Globus pallidus (tissue), 1 donor: ENCODE measurements at regions not wholly inside any gene's neighbourhood (a gene's known extent, or its start where the extent isn't known, plus 50 kb on each side); places are given as distances from the start of the nearest gene placed in this dataset.
"Not testable (repeated sequence)": the region's sequence is repeated elsewhere in the genome, so short reads cannot be mapped to it uniquely, and the experiment has no call there.

Experiments
- DNase-seq: peaks from one replicate; pipeline ENCODE4 v3.0.0-alpha.2; 2015; ENCODE audit warnings: low spot score

DNA sequence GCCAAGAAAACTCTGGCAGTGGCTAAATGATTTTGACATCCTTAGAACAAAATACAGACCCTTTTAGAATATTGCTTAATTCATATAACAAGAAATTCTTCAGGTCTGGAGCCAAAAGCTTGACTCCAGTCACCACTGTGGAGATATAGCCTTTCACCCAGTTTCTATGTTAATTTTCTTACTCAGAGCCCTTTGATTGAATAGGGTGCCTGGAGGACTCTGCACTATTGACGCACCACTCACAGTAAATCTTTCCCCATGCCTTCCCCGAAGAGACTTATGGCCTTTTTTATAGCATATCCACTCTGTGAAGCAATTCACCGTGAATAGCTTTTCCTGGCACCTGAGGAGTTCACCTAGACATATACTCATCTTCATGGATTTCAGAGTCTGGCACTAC, 613.8 kb downstream of the ZWINT start:
- no peak for DNase-seq

DNA sequence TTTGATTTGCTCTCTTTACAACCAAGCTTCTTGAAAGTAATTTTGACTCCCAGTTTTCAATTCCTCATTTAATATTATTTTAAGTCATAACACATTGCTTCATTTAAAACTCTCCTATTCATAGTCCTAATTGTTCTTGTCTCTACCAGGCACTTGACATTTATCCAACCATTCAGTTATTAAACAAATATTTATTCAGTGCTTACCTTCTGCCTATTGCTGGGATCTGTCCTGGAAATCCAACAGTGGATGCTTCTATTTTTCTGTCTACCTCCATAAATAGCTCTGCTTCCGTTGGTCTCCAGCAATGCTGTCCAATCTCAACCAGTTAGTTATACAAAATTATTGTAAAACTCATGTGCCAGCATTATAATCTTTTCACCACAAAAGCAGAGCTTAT, 615.1 kb downstream of the ZWINT start:
- DNase-seq = no peak

DNA sequence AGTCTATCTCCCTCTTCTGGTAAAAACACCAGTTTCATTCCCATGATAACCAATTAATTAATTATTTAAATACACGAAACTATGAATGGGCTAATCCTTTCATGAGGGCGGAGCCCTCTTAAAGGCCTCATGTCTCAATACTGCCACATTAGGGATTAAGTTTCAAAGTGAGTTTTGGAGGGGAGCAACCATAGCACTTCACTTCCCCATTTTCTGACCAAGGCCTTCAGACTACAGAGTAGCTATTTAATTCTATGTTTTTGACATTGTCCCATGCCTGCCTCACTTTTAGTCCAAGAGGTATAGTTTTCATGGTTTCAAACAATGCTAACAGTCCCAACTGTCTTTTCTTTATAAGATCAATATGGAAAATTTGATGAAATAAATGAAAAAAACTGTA, 618.6 kb downstream of the ZWINT start:
- no peak for DNase-seq

DNA sequence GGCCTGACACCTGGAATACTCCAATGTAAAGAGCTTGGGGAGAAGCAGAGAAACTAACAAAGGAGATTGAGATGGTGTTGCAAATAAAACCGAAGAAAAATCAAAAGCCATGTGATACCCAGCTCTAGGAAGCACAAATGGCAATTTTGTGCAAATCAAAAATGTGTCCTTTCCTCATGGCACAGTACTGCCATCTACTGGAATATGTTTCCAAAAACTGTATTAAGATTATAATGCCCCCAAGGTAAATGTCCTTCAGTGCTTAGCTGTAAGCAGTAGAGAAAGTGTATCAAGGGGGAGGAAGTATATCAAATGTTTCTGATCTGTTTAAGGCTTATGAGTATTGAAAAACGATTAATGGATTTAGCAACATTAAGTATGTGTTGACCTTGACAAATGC, 620.3 kb downstream of the ZWINT start:
- DNase-seq = peak; percentile 1

DNA sequence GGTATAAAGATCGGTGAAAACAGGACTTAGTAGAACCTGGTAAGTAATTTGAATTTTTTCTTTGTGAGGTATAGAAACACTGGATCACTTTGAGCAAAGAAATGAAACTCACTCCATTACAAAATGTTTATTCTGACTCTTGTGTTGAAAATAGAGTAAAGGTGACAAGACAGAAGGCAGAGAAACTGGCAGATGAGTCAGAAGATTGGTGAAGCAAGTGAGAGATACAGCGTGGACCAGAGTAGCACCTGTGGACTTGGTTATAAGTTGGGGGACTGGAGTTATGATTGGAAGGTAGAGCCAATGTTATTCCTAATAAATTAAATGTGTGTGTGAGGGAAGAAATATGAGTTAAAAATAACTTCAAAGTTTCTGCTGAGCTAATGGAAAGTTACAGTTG, 620.9 kb downstream of the ZWINT start:
- DNase-seq = no peak

DNA sequence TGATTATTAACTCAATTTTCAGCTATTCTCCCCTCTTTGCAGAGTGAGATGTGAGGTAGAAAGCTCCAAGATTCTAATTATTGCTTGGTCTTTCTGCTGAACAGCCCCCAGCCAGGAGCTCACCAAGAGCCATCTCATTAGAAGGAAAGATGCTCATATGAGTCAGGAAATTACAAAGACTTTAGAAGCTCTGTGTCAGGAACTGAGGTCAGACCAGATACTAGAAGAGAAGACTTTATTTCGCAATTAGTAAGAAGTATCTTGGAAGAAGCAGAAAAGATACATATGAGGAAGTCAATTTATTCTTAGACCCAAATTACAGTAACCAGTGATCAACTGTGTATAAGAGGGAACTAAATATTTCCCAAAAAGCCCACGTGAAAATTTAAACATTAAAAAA, 626.9 kb downstream of the ZWINT start:
- no peak for DNase-seq

DNA sequence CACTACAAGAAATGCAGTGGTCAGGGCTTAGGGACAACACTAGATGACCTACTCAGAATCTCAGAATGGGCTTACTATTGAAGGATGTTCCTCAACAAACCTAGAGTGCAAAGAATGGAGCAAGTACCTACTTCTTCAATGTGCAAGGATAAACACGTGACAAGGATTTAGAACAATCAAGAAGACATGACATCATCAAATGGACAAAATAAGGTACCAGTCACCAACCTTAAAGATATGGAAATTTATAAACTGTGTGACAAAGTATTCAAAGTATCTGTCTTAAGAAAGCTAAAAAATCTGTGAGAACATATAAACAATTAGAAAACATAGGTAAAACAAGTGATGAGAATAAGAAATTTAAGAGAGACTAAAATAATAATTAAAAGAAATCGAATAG, 656.1 kb downstream of the ZWINT start:
- no peak for DNase-seq

DNA sequence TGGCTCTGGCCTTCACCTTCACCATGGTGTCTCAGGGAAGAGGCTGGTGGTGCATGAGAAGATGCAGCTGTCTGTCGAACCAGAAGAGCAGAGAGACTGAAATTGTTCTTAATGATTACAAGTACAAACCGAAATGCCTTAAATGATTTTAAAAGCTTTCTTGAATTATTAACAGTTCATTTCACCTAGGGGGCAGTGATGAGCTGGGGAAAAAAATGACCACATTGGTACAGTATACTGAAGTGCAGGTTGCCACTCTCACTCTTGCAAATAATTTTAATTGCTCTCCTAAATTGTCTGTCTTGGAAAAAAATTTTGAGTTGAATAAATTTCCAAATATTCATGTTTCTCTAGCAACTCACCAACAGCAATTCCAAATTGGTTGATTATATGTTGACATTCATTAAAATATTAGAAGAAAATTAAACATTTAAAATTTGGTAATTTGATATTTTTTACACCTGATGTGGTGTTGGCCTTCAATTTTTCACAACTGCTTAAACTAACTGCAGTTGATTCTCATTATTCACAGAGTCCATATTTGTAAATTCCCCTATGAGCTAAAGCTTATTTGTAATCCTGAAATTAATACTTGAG, 692.6 kb downstream of the ZWINT start:
- DNase-seq = no peak

DNA sequence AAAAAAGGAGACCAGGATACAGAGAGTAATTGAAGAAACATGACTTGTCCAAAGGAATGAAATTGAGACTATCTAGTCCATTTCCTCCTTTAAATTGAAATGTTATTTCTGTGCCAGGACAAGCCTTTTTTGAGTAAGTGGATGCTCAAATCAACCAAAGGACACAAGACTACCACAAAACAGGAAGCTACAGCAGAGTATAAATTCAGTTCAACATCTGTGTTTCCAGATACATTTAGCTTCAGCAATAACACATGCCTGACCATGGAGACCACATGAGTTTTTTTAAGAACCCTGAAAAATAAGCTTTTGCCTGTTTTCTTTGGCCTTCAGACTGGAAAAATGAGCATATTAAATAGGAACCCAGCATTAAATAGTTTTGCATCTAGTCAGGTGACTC, 707.5 kb downstream of the ZWINT start:
- no peak for DNase-seq

DNA sequence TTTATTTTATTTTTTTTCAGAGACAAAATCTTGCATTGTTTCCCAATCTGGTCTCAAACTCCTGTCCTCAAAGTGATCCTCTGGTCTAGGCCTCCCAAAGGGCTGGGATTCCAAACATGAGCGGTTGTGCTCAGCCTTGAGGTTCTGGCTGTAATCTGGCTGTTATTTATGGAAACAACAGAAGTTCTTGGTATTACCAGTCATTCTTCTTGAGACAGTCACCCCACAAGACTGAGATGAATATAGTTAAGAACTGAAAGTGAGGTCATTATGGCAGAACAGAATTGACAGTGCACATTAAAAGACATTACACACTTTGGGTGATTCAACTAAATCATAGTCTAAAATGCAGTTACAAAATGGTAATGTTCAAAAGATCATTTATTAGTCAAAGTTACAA, 719.5 kb downstream of the ZWINT start:
- no peak for DNase-seq

DNA sequence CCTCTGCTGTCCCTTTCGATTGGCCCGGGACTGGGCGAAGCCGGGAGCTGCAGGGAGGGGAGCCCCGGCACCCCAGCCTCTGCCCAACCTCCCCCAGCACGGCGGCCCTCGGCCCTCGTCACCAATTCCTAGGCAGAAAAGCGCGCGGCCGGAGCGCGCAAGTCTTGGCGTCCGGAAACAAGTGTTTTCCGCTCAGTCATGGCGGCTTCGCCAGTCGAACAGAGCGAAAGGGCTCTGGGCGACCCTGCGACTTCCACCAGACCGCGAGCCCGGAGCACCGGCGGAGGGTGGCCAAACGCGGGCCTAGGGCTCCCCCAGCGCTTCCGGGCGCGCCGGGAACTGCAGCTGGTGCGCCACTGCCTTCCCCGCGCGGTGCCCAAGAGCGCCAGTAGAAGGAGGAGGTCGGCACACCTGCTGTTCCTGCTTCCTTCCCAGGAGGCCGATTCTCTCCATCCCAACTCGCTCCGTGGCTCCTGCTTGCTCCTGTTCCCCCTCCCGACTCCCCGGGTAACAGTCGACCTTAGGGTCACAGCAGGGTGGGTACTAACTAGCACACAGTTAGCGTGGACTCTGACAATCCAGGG, 729.9 kb downstream of the ZWINT start:
- DNase-seq = peak; percentile 52

DNA sequence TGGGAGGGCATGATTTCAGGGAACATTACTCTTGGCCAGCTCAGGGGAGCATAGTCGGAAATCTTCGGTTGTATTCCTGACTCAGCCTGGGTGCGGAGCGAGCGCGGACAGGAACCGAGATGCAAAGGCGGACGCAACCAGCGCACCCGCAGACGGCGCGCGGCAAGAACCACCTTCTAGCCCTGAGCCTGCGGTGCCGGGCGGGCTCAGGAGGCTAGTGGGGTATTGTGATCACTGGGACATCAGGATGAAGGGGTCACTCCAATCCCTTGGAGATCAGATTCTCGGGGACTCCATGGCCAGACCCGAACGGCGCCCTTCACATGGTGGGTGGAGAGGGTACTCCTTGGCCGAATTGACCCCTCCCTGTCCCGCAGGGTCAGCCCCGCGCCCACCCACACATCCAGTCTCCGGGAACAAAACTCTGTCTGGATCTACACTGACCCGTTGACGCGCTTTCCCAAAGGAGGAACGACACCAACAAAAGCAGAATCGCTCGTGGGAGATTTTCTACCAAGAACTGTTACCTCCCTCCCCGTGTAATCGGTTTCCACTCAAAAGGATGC, 730.5 kb downstream of the ZWINT start:
- DNase-seq = no peak

DNA sequence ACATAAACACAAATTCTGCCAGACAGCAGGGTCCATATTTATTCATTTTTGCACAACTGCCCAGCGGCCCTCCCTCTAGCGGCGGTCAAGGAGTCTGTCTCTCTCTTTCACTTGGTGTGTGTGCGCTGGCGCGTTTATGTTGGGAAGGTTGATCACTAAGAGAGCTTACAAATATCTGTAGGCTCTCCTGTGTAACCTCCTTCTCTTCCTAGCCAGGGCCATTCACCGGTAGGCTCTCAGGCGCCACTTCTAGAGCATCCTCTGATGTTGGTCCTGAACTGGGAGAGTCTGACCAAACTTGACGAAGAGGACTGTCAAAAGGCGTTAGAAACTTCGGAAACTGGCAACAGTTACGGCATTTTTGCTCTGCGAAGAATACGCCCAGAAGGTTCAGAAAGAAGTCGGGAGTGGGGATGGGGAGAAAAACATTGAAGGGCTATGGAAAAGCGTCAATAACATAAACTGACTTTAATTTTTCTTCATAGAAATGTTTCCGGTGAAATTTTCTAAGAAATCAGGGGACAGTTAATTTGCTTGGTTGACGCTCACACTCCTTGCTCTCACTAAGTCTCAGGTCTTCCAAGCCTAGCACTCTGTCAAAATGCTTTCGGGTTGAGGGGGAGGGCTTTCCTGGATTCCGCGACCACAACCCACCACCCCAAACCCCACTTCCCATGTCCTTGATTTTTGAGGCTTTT, 731.1 kb downstream of the ZWINT start:
- peak; percentile 20 for DNase-seq

DNA sequence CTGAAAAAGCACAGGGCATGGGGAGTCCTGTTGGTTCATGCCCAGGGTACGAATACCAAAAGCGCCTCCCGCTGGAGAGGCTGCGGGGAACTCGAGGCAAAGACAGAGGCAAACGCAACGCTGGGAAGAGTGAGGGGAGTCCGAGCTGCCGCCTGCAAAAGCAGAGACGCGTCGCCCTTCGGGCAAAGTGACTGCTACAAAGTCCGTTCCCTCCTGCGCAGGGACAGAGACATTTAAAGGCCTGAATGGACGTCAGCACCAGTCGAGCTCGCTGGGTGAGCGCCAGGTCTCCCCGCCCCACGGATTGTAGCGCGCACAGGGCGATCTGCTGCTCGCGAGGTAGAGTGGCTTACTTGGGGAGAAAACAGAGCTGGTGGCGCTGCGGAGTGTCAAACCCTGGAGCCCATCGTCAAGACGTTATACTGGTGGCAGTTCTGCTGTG, 732.8 kb downstream of the ZWINT start:
- DNase-seq = no peak

DNA sequence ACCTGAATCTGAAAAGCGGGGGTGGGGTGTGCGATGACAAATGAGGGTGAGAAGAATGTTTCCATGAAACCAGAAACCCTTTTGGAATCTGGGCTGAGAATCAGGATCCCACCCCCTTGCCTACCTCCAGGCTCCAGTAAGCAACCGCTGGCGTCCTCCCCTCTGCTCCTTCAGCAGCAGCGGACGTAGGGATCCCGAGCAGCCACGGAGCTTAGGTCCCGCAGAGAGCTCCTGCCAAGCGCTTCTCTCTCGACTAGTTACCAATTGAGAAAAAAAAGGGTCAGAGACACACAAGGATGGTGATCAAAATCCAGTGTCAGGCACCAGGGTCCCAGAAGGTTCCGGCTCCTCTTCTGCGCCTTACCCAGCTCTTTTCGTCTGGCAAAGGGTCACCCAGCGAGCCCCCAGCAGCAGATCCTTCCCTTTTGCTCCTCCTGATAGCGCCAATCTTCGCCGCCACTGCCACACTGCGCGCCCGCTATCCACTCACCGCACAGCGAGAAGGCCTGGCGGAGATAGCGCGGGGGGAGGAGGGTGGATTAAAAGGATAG, 733.5 kb downstream of the ZWINT start:
- DNase-seq = no peak

DNA sequence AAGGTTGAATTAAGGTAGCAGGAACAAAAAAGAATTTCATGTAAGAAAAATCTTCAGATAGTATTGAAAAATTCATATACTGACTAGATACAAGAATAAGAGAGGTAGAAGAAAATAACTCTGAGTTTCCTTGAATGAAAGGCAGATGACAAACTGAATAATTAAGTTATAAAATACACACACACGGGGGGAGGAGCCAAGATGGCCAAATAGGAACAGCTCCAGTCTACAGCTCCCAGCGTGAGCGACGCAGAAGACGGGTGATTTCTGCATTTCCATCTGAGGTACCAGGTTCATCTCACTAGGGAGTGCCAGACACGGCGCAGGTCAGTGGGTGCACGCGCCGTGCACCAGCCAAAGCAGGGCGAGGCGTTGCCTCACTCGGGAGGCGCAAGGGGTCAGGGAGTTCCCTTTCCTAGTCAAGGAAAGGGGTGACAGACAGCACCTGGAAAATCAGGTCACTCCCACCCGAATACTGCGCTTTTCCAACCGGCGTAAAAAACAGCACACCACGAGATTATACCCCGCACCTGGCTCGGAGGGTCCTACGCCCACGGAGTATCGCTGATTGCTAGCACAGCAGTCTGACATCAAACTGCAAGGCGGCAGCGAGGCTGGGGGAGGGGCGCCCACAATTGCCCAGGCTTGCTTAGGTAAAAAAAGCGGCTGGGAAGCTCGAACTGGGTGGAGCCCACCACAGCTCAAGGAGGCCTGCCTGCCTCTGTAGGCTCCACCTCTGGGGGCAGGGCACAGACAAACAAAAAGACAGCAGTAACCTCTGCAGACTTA, 759.2 kb downstream of the ZWINT start:
- DNase-seq = not testable (repeated sequence)

DNA sequence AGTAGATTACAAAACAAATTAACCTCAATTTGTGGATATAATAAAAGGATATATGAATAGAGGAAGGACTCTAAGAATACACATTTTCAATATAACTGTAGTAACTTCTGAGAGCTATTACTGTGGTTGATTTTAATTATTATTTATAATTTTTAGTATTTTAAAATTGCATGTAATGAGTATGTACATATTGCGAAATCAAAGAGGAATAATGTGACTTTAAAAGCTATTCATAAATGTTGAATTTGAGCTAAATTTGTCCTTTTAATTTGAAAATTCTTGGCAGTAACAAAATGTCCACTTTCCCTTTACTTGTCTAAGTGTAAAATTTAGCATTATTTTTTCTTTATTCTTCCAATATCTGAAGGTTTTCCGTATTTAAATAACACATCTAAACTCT, 750.6 kb upstream of the PCDH15 start:
- DNase-seq = no peak

DNA sequence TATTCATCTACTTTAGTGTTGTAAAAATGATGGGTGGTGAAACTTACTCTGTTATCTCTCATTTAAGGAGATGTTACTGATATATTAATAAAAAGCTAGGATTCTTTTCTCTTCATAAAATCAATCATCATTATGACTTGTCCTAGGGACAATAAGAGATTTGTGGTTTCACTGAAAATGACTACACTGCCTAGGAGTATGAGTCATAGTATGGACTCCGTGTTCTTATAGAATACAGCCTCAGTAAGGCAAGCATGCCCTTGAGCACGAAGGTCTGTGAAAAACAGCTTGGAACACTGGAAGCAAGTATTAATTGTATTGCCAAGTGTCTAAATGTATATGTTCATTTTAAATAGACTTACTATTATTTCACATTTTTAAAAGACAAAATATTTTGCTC, 749.2 kb upstream of the PCDH15 start:
- no peak for DNase-seq

DNA sequence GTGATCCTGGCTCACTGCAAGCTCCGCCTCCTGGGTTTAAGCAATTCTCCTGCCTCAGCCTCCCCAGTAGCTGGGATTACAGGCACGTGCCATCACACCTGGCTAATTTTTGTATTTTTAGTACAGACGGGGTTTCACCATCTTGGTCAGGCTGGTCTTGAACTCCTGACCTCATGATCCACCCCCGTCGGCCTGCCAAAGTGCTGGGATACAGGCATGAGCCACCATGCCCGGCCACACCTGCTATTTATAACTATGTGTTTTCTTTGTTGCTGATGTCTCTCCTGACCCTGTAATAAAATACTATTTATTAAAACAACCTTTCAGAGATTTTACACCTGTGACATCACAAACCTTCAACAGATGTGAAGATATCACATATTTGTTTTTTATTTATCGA, 736.5 kb upstream of the PCDH15 start:
- not testable (repeated sequence) for DNase-seq

DNA sequence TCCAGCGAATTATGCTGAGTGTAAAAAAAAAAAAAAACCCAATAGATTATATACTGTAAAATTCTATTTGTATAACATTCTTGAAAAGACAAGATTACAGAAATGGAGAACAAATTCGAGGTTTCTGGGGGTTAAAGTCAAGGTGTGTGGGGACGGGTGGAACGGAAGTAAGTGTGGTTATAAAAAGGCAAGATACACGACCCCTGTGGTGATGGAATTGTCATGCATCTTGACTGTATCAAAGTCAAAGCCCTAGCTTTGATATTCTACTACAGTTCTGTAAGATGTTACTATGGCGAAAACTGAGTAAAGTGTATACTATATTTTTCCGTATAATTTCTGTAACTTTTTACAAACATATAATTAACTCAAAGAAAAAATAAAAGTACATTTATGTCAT, 718.2 kb upstream of the PCDH15 start:
- no peak for DNase-seq

DNA sequence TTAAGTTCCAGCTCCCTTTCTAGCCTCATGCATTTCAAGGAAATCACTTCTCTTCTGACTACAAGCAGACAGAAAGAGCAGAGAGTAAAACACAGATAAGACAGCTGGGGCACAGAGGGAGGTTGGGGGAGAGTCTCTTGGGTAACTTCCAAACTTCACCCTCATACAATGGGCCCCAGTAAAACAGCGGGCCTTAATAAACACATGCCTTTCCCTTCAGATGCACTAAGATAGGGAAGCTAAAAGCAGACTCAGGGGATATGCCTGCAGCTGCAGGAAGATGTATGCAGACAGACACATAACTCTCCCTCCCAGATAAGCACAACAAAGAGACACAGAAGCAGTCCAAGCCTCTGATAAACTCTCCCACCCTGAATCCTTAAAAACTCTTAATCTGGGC, 717.4 kb upstream of the PCDH15 start:
- DNase-seq = not testable (repeated sequence)

DNA sequence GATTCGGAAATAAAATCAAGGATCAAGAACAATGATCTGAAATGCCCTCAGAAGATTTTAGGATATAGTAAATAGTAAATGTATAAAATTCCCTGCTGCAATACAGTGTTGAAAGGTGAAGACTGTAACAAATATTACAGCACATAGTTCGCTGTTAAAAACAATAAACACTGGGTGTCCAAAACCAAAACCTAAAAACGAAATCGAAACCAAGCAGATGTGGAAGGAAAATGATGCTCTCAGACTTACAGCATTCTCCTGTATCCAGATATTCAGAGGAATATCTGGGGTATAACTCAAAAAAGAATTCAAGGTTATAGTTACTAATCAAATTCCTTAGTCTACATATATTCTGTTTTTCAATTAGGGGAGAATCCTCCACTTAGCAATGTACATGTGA, 708.1 kb upstream of the PCDH15 start:
- DNase-seq = no peak
